ENCODE measurements at regions not wholly inside any gene's neighbourhood (a gene's known extent, or its start where the extent isn't known, plus 50 kb on each side); places are given as distances from the start of the nearest gene placed in this dataset.

DNA sequence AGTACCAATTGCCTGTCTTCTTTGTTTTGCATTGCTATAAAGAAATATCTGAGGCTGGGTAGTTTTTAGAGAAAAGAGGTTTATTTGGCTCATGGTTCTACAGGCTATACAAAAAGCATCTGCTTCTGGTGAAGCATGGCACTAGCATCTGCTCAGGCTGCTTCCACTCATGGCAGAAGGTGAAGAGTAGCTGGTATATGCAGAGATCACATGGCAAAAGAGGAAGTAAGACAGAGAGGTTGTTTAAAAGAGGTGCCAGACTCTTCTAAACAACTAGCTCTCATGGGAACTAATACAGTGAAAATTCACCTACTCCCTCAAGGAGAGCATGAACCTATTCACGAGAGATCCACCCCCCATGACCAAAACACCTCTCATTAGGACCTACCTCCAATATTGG, 56.7 kb upstream of the GUCA2B start:
- no peak for DNase-seq

DNA sequence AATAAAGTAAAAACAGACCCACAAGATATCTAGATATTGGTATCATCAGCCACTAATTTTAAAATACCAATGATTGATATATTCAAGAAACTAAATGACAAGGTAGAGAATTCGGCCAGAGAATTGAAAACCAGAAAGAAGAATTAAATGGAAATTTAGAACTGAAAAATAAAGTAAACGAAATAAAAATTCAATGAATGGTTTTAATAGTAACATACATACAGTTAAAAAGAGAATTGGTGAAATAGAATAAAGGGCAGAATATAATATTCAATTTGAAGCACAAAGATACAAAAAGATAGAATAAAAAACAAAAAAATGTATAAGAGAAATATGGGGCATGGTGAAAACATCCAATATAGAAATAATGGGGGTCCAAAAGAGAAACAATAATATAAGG, 64.0 kb upstream of the GUCA2B start:
- no peak for DNase-seq

DNA sequence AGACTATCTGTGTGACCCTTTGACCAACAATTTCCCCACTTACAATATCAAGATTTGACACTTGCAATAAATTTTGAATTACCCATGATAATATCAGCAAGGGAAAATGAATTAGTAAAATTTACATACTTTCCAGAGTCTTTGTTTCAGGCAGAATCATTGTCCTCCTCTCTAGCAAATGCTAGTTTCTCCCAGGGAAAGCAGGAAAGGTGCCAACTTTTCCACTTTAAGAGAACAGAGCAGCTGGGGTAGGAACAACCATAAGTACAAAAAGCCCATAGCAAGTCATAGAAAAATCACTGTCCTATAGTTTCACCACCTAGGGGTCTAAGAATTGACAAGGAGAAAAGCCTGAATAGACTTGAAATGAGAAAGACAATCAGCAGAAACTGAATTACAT, 67.1 kb upstream of the GUCA2B start:
- DNase-seq = no peak

DNA sequence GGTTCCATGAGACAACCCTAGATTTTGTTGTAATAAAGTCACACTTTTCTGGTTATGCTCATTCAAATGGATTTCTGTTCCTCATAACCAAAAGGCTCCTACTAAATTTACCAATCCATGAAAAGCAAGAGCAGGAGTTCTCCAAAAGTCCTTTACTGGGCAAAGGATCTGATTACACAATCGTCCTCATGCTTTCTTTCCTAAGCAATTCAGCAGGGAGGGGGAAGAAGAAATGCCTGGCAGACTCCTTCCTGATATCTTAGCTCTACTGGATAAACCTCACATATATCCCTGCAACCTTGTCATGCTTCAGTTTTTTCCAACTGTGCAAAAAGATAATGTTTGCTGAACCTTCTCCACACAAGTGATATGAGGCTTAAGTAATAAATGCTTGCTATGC, 67.6 kb upstream of the GUCA2B start:
- DNase-seq = no peak

DNA sequence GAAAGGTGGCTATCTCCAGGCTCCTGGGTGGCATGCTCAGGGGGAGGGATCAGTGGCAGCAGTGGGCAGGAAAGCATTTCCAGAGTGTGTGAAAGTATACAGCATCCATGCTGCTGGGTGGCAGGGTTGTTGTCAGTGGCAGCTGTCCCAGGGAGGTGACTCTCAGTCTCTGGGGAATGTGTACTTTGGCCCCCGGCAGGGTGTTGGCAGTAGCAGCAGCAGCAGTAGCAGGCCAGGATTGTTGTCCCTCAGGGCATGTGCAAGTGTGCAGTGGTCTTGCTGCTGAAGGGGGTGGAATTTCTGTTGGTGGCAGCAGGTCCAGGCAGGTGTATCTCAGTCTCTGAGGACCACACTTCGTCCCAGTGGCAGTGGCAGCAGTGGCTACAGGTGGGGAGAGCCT, 71.7 kb upstream of the GUCA2B start:
- no peak for DNase-seq

DNA sequence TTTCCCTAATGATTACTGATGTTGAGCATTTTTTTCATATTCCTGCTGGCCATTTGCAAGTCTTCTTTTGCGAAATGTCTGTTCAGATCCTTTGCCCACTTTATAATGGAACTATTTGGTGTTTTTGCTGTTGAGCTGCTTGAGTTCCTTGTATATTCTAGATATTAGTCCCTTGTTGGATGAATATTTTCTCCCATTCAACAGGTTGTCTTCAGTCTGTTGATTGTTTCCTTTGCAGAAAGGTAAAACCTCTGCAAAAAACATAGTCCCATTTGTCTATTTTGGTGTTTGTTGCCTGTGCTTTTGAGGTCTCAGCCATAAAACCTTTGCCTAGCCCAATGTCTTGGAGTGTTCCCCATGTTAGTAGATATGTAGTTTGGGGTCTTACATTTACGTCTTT, 78.0 kb upstream of the GUCA2B start:
- DNase-seq = no peak

DNA sequence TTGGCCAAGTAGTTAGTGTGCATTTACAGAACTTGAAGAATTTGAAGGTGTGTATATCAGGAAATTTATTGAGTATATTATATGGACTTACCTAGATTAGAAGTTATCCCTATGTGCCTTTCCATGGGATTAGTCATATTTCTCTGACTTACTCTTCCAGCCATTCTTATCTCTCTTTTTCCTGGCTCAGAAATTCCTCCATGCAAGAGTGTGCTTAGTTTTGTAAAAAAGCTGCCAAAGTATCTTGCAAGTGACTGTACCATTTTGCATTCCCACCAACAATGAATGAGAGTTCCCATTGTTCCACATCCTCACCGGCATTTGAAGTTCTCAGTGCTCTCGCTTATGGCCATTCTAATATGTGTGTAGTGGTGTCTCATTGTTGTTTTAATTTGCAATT, 82.2 kb upstream of the GUCA2B start:
- no peak for DNase-seq

DNA sequence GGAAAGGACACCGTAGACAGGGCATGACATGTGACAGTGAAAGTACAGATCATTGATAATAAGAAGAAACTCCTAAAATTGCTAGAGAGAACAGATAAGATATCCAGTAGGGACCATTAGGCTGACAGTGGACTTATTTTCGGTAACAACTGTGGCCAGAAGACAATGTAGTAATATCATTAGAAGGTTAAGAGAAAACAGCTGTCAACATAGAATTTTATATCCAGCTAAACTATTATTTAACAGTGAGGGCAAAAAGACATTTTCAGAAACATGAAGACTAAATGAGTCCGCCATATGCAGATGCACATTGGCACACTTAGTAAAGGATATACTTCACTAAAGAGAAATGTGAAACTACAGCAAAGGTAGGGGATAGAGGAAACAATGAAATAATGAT, 95.4 kb upstream of the GUCA2B start:
- DNase-seq = no peak

DNA sequence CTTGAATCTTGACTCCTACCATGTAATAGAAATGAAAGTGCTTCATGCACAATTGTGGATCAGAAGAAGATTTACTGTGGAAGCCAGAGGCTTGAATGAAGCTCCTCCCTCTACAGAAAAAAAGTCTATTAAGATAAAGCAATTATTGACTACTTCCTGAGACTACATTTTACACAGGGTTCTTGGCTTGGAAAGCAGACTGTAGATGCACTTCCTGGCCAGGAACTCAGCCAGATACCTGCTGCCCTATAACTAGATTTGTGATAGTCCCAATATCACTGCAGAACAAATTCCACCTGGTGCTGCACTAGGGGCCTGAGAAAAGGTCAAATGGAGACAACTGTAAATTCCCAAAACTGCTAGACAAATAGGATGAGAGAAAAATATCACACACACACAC, 96.8 kb upstream of the GUCA2B start:
- DNase-seq = no peak

DNA sequence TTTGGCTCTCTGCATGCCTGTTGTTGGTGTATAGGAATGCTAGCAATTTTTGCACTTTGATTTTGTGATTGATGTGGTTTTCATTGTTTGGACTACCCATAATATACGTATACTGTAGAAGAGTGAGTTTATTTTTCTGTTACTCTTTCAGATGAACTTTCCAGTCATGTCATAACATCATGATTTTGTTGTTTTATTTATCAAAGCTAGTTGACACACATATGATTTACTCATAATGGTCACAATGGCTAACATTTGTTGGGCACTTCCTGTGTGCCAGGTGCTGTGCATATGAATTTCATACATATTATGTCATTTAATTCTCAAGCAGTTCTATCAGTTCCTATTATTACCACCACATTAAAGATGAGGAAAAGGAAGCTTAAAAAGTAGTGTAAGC, 98.1 kb upstream of the GUCA2B start:
- DNase-seq = no peak

DNA sequence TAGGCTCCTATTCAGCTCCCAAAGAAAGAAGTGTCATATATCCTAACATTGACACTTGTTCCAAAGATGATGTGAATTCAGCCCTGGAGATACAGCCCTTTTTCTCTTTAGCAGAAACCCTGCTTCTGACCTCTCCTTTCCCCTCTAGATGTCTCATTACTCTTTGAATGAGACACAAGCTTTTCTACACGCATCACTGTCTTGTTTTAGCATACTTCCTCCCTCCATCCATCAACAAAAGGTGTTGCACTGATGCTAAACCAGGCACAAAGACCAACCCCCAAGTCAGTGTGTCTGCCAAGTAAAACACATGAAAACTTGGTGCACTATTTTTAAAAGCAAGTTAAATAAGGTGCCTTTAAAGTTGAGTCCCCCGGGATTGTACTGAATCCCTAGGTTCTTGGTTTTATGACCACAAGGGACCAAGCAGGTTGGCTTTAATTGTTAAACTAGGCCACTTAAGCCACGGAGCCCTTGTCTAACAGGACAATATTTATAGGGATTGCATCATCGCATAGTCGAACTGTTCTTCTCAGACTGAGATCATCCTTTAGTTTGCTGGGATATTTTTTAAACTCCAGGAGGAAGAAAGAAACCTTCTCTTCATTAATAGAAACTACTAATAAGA, 101.0 kb upstream of the GUCA2B start:
- DNase-seq = no peak

DNA sequence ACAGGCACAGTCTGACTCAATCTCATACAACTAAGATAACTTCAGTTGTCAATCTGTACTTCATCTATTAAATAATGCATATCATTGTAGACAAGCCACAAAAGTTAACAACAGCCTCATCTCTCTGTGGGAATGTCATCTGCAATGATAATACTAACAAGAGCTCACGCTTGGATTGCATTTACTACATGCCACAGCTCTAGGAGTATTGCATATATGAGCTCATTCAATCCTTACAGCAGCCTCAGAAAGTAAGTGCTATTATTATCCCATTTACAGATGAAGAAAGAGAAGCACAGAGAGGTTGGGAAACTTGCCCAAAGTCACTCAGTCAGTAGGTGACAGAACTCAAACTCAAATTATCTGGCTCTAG, 105.7 kb upstream of the GUCA2B start:
- no peak for DNase-seq

DNA sequence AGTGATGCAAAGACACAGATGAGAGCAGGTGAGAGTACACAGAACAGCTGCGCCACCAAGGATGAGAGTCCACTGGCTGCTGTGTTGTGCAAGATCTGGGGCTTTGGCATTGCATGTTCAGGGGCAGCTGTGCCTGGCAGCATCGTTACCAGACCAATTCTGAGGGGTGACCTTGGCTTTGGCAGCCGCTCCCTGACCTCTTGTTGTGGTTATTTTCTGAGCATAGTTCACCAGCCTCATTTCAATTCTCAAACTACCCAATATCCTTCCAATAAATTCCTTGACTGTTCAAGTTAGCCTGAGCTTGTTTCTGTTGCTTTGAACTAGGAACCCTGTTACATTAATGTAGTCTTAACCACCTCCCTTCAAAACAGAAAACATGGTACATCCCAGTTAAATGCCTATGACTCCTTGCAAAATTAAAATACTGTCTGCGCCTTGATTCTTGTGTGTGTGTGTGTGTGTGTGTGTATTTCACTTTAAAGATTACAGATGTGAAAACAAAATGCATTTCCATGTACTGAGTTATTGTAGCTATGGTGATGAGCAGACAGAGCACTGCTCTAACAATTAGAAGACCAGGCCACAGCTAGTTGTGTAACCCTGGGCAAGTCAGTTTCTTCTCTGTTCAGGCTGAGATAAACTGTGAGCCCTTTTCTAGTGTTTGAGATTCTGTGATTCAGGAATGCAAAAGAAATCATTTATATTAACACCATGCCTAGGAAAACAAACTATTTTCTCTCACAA, 106.3 kb upstream of the GUCA2B start:
- DNase-seq = no peak

DNA sequence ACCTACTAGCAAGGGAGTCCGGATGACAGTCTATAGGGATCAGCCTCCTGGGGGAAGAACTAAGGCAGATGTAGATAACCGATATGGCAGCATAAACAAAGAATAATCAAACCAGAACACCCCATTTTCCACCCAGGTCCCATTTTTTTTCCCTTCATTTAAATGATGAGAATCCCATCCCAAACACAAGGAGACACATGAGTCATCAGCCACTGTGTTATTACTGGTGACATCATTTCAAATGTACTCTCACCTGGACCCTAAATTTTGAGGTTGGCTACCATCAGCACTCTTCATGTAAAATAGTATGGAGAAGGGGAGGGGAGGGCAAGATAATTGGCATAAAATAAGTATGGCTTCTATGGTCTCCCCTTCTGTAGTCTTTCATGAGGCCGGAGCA, 108.9 kb upstream of the GUCA2B start:
- no peak for DNase-seq

DNA sequence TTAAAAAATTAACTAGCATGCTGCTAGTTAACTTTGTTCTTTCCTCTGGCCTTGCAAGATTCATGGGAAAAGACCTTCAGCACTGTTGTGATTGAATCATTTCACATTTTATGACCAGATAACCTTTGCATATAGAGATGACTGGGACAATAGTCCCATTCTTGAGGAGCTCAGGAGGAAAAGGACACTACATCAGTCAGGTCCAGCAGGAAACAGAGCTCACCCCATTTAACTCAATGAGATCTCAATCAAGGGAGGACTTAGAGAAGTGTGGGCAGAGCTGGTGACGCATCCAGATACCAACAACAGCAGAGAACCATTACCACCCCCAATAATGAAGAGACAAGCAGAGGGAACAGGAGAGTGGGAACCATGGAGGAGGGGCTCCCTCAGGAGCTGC, 109.4 kb upstream of the GUCA2B start:
- no peak for DNase-seq

DNA sequence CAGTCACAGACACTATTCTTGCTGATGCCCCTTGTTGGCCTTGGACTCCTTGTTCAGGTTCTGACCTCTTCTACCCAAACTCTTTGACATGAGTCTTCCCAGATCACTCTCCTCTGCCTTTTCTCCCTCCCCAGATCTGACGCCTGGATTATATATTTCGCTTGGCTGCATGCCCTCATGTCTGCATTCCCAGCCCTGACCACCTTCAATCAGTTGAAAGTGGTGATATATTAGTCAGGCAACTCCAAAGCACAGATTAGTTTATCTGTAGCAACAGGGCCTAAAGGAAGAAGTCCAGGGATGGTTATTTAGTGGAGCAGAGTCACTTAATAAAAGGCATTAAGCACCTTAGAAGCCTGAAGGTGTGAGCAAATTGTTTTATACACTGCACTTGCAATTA, 110.0 kb upstream of the GUCA2B start:
- DNase-seq = no peak

DNA sequence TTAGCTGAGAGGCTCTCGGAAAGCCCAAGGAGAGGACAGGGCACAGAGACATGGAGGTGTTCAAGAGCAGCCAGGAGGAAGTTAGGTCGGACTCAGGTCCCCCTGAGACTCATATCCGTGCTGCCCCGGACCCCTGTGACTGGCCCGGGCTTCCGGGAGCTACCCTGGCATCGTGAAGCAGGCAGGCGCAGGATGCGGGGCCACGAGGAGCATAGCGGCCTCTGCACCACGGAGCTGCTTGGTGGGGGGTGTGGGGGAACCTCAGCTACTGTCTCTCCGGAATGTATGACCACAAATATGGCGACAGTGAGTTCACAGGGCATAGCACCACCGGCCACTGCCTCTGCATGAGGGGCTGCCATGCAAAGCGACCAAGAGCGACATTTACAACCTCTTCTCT, 112.2 kb upstream of the GUCA2B start:
- no peak for DNase-seq

DNA sequence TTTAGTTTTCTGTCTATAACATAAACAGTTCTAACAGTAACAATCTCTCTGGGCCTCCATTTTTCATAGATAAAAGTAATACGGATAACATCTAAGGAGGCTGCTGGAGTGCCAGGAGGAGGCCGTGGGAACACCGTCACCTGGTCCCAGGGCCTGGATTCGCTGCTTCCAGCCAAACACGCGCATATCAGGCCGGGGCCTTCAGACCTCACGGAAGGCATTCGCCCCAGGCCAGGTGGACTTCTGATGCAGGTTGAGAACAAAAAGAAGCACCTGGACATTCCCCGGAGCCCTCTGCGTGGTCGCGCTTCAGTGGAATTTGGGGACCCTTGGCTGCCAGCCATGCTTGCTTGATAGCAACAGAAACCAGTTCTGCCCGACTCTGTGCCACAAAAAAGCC, 113.1 kb upstream of the GUCA2B start:
- DNase-seq = no peak

DNA sequence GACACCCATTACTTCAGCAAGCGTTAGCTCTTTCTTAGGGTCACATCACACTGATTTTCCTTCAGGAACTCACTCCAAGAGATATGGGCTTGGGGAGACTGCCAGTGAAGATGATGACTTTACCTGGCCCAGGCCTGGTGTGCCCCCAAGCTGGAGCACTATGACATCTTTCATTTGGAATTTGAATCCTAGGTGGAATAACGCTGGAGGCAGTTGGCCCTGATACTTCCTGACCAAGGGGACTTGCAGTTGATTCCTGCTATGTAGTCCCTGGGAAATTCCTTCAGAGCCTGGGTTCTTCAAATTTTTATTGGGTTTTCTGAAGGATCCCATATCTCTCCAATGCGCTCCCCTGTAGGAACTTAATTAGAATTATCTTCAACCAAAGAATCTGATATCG, 114.9 kb upstream of the GUCA2B start:
- DNase-seq = no peak

DNA sequence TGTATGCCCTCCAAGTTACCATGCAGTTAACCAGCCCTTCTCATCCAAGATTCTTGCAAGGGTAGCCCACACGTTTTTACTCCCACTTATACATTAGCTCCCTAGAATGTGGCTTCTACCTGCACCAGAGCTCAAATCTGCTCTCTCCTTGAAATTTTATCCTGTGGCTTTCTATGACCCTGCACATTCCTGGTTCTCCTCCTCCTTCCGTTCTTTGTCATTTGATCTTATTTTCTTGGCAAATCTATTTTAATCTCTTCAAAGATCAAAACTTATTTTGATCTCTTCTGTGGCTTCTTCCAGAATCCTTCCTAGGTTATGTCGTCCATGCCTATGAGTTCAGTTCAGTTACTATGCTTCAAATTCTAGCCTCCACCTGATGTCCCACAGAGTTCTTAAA, 115.6 kb upstream of the GUCA2B start:
- no peak for DNase-seq

DNA sequence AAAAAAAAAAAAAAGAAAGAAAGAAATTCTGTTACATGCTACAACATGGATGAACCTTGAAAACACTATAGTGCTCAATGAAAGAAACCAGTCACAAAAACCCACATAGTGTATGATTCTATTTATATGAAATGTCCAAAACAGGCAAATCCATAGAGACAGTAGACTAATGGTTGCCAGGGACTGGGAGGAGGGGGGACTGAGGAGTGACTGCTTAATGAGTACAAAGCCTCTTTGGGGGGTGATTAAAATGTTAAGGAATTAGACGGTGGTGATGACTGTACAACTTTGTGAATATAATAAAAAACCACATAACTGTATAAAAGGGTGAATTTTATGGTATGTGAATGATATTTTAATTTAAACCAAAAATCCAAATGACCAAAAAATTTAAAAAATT, 116.0 kb upstream of the GUCA2B start:
- no peak for DNase-seq

DNA sequence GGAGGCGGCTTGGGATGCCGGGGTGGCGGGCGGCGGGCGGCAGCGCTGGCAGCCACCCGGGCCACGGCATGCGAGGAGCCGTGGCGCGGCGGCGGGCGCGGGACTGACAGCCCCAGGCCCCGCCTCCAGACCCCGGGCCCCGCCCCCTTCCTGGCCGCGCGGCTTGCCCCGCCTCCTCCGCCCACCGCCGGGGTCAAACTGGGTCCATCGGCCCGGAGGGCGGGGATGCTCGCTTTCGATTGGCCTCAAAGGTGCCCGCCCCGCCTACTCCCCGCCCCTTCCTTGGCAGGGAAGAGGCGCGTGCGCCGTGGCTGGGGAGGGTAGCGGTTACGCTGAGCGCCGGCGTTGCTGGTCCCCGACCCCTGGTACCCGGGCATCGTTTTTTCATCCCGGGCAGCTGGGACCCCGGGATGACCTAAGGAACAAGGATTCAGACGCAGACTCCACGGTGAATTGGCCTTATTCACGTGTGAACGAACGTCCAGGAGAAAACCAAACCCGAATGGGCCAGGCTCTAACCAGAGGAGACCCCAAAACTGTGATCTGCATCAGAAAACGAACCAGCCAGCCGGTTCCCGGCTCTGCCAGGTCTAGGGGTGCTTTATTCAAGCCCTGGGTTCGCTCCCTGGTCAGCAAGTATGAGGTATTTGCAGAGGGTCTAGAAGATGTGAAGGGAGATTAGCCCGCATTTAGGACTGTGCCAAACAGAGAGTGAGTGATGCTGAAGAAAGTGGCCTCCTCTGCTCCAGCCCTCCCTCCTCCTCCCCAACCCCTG, 117.2 kb upstream of the GUCA2B start:
- peak; percentile 92 to 98 (median 97) for DNase-seq

DNA sequence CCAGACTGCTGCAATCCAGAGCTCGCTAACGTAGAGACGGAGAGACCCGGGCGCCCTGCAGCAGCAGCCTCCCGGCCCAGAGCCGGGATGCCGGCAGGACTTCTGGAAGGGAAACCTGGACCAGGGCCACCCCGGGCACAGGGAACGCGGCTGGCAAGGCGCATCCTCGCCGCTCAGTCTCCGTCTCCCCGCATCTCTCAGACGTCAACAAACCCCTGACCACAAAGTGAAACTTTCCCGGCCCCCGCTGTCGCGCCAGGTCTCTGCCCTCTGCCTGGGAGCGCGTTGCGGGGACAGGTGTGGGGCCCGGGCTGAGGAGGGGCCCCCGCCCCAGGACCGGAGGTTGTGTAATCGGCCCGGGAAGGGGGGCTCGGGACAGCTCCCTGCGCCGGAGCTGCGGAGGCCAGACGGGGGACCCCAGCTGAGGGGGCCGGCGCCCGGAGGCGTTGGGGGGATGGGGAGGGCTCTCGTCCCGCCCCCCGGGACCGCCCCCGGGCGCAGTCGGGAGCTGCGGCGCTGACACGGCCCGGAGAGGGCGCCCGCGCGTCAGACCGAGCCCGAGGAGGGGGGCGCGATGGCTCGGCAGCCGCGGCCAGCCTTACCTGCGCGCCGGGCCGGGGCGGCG, 116.6 kb upstream of the HIVEP3 start:
- DNase-seq = peak in 2 of 5 experiments; percentile 24 to 69

DNA sequence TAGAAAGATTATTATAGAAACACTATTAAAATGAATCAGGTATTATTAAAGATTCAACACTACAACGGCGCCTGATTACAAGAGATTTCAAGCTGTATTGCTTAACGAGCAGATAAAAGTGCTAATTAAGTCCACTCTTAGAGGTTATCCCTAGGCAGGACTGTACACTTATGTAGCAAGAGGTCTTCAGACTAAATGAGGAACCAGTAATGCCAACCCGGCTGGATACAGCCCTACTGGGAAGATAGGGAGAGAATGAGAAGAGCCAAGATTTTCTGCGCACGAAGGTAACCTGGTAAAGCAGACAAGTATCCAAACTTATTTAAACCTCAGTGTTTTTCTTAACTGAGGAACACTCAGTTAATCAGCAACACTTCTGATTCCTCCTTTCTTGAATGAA, 115.7 kb upstream of the HIVEP3 start:
- no peak for DNase-seq
